HG03280 (cell line): ENCODE measurements at regions not wholly inside any gene's neighbourhood (a gene's known extent, or its start where the extent isn't known, plus 50 kb on each side); places are given as distances from the start of the nearest gene placed in this dataset.
"Not testable (repeated sequence)": the region's sequence is repeated elsewhere in the genome, so short reads cannot be mapped to it uniquely, and the experiment has no call there.

Experiments used
- ATAC-seq: cut with Tn5 transposase; IDR thresholded peaks from one replicate; pipeline ENCODE4 v1.9.1; 2021; ENCODE audit warnings: mild to moderate bottlenecking, moderate library complexity; ENCODE audit not compliant: unreplicated experiment

GRCh38 chr7:83739527-83739926 is 90.6 kb upstream of the SEMA3E start:
- ATAC-seq: no peak

GRCh38 chr7:83738291-83738835 is 89.4 kb upstream of the SEMA3E start:
- no peak for ATAC-seq

- no peak for ATAC-seq
Measured at GRCh38 chr7:83732305-83732704, 83.4 kb upstream of the SEMA3E start.

GRCh38 chr7:83731154-83731553 is 82.2 kb upstream of the SEMA3E start:
- ATAC-seq: no peak

- not testable (repeated sequence) for ATAC-seq
Measured at GRCh38 chr7:83716923-83717322, 68.0 kb upstream of the SEMA3E start.

GRCh38 chr7:83708531-83708930 is 59.6 kb upstream of the SEMA3E start:
- no peak for ATAC-seq

- no peak for ATAC-seq
Measured at GRCh38 chr7:83704564-83704963, 55.6 kb upstream of the SEMA3E start.

GRCh38 chr7:83702446-83702845 is 53.5 kb upstream of the SEMA3E start:
- no peak for ATAC-seq

GRCh38 chr7:83701736-83702135 is 52.8 kb upstream of the SEMA3E start:
- no peak for ATAC-seq
